ENCODE measurements at regions not wholly inside any gene's neighbourhood (a gene's known extent, or its start where the extent isn't known, plus 50 kb on each side); places are given as distances from the start of the nearest gene placed in this dataset.
A peak's percentile ranks its signal among the peaks of the same experiment; 100 is the strongest.

DNA sequence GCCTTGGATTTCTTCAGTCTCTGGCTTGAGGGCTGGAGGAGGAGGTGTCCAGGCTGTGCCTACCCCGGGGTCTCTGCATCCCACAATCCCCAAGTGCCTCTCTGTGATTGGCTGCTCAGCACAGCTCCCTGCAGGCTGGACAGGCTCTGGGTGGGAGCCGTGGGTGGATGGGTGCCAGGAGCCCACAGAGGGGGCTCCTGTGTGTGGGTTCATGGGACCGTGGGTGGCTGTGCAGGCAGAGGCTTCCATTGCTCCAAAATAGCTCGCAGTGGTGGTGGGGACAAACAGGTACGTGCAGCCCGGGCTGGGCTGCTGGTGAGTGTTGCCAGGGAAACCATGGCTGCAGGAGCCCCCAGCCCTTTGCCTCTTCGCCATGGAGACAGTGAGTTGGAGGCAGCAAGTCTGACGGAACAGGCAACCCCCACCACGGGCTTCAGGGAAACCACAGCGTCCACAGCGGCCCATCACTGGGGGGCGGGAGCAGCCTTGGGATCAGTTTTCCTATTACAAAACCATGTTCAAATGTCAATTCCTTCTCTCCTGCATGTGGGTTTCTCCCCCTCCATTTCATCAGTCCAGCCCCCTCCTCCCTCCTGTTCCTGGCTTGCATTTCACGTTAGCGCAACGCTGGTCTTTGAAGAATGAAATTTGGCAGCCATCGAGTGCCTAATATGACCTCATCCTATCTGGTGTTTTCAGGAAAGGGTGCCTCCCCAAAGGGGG lies 155.2 kb downstream of the TRIM29 start:
- no peak for DNase-seq

DNA sequence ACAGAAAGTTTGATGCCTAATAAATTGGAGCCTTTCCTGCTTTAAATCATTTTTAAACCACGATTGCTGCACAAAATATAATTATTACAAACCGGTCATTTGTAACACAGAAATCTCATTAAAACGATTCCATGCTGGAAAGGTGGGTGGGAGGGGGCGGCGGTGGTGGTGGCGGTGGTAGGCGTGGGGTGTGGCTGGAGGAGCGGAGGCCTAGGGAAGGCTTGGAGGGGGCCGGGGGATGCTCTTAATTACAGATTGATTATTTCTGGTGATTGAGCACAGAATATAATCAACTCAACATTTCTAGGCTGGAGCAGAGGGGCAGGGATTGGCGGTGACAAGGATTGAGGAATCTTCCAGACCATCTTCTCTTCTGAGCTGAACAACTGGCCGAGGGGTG lies 157.5 kb downstream of the TRIM29 start:
- no peak for DNase-seq

DNA sequence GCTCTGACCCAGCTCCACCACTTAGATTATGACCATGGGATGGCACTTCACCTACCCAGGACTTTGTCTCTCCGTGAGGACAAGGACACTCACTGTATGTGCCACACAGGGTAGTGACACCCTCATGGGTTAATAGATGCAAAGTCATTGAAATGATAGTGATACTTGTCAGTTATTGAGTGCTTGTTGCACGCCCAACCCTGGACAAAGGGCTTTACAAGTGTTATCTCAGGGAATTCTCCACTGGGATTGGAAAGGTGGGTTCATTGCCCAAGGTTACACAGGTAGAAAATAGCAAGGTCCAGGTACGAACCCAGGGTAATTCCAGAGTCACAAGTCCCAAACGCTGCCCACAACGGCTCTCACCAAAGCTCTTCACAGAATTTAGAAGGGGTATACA lies 158.2 kb downstream of the TRIM29 start:
- DNase-seq: no peak

GRCh38 chr11:119978696-119979095 lies 159.2 kb downstream of the TRIM29 start:
- no peak for DNase-seq

DNA sequence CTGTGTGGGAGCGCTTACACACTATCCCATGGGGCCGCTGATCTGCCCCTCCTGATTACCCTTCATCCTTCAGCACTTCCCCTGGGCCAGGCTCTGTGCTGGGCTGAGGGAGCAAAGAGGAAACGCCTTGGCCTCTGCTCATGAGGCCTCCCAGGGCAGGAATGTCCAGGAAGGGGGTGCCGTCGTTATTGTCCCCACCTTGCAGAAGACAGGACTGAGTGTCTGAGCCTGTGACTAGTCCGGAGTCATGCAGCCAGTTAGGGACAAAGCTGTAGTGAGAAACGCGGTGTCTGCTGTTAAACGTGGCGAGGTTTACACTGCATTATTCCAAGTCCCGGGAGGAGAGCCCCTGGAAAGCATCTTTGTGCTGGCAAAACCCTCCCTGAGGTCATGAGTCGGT lies 160.0 kb downstream of the TRIM29 start:
- DNase-seq: no peak

GRCh38 chr11:119977561-119977860 lies 160.4 kb downstream of the TRIM29 start:
- DNase-seq: no peak

DNA sequence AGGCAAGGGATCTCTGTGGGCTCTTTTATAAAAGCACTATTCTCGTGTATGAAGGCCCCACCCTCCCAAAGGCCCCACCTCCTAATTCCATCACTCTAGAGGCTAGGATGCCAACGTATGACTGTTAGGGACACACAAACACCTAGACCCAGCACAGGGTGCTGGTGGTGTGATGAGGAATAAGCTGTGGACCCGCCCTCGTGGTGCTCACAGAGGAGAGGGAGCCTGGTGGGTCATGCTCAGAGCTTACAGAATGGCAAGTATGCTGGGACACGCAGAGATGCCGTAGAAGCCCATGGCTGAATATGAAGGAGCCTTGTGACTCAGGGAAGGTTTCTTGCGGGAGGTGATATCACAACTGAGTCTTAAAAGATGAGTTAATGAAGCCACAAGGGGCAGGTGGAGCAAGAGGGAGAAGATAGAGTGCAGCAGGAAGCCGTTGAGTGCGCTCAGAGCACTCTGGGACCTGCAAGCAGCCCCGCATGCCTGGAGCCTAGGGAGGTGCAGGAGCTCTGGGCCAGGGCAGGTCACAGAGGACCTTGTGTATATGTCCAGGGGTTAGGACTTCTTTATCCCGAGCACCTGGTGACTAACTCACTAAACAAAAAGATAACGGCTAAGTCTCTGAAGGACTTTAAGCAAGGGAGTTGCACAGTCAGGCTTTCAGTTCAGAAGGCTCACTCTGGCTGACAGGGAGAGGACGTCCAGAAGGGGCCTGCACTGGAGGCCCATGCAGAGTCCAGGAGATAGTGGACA lies 160.9 kb downstream of the TRIM29 start:
- no peak for DNase-seq

DNA sequence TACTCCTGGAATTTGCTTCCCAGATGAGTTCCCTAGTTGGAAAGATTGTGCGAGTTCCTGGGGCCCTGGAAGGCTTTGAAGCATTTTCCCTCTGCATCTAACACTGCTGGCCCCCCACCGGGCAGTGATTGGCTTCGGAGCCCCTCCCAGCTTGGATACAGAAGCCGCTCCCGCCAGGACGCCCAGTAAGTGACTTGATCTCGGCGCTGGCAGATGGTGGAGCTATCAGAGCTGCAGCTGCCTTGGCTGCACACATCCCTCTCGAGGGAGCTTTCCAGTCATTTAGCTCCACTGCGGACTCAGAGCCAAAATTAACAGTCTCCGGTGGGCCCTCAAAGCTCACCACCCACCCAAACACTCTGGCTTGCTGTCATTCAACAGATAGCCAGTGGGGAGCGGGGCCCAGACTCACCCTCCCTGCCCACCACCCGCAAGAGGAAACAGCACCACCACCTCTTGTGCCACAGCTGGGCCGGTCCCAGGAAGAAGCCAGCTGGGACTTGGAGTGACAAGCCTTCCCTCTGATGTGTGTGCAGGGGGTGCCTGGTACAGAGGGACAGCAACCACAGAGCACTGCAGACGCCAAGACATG lies 162.3 kb downstream of the TRIM29 start:
- DNase-seq: peak; percentile 38

GRCh38 chr11:119974467-119974866 lies 163.4 kb downstream of the TRIM29 start:
- DNase-seq: peak; percentile 28

DNA sequence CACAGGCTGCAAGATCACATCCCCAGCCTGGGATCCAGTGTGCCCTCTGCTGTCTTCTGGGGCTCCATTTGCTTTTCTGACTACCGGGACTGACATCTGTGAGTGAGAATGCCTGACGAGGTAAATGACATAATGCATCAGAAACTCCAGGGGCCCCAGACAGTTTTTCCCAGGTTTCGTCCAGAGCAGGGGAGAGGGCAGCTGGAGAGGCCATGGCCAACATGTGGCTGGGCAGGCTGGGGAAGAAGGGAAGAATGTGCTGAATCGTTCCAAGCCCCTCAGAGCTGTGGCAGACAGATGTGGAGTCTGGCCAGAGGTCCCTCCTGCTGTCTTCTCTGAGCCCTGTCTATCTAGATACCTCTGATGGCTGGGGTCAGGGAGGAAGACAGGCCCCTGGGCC lies 163.9 kb downstream of the TRIM29 start:
- no peak for DNase-seq

- DNase-seq: no peak
These were observed 165.6 kb downstream of the TRIM29 start for GRCh38 chr11:119972281-119972680.

DNA sequence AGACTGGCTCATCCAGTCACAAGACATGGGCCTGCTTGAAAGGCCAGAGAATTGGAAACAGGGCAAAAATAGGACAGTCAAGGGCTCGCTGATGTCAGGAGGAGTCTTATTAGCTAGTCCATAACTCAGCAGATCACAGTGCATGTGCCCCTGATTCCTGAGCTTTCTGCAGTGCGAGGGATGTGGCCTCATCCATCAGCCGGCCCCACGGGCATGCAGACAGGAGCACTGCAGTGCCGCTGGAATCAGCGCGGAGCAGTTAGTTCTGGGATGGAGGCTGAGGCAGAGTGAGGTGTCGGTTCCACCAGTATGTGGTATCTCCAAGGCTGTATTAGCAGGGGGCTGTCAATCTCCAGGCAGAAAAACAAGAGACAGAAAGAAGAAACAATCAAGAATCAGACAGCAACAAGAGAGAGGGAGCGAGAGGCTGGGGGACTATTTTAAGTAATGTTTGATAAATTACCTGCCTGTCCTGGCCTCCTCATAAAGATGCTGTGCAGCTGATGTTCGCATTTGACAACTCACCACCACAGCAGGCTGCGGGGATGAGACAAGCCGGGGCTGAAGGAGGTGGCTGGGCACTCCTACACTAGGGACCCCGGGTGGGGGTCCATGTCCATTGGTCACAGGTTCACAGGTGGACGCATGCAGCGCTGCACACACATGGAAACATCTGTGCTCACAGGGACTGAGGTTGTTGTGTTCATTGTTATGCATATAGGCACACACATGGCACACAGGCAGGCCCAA lies 167.2 kb downstream of the TRIM29 start:
- no peak for DNase-seq

DNA sequence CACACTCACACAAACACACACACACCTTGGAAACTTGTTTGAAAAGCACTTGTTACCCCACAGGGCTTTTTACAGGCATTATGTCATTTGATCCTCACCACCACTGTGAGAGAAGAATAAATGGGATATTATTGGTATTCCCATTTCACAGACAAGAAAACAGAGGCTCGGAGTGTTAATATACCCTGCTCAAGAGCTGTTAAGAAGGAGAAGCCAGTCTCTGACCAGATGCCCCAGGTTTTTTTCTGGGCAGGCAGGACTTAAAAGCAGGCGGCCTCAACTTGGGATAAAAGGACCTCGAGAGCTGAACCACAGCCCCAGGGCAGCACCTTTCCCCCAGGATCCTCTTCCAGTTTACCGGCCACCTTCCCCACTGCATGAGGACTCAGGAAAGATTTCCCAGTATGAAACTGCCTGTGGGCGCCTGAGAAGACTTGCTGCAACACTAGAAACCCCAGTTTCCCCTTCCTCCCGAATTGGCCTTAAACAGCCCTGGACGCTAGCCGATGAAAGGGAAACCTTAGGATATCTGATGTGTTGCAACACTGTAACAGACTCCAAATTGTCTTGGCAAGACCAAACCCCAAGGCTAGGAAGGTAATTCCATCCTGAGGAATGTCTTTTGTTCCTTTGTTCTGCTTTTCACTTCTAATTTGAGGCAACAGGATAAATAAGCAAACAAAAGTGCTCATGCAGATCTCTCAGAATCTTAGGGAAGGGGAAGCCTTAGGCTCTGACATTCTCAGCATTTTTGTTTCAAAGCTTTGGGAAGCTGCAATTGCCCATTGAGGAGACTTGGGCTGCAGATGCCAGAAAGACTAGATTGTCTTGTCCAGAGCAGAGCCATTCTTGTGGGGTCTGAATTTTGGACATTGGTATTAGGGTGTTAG lies 173.5 kb downstream of the TRIM29 start:
- DNase-seq: no peak

- DNase-seq: no peak
These were observed 180.0 kb downstream of the TRIM29 start for GRCh38 chr11:119957951-119958350.

GRCh38 chr11:119952441-119952840 lies 185.5 kb downstream of the TRIM29 start:
- no peak for DNase-seq

- no peak for DNase-seq
These were observed 194.6 kb downstream of the TRIM29 start for GRCh38 chr11:119943298-119943655.

DNA sequence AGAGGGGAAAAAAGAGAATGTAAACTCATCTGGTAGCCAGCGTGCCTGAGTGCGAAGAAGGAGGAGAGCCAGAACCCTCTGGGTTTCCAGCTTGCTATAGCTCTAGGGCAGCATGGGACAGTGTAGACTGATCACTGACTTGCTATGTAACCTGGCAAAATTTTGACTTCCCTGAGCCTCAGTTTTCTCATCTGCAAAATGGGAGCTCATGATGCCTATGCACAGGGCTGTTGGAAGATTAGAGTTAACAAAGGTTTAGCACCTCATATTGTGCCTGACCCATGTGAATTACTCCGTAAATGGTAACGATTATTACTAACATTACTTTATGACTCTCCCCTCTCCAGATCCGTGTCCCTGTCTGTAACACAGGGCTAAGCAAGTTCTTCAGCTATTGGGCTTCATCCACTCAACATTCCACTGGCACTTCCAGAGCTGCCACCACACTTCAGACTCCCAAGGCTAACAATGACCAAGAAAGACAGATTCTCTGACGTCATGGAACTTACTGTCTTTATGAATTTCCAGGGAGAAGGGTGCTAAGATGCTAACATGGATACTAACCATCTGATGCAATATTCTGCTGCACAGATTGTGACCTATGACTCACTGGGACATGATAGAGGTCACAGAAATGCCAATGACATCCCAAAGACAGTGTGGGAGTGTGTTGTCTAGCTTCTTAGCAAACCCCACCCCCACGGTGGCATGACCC lies 195.2 kb downstream of the TRIM29 start:
- DNase-seq: no peak

- DNase-seq: no peak
These were observed 196.1 kb downstream of the TRIM29 start for GRCh38 chr11:119941636-119942411.

- no peak for DNase-seq
These were observed 196.7 kb downstream of the TRIM29 start for GRCh38 chr11:119941171-119941570.

- DNase-seq: no peak
These were observed 197.4 kb downstream of the TRIM29 start for GRCh38 chr11:119940401-119940976.

Measured in hindlimb muscle (tissue), 1 donor.